Omental fat pad (tissue), 3 donors: ENCODE measurements at regions not wholly inside any gene's neighbourhood (a gene's known extent, or its start where the extent isn't known, plus 50 kb on each side); places are given as distances from the start of the nearest gene placed in this dataset.

ENCODE experiments used
- ATAC-seq: fragments of 150-250 bp; one replicate; pipeline ENCODE4 v1.9.1; 2016; ENCODE audit warnings: mild to moderate bottlenecking, moderate library complexity; ENCODE audit not compliant: low FRiP score
- DNase-seq: peaks from one replicate; pipeline ENCODE4 v3.0.0-alpha.2; 2019; ENCODE audit warnings: low spot score
- CTCF ChIP-seq, 3 donors: fragments of 450-650 bp; IDR thresholded peaks; one replicate each; pipeline ENCODE4 v1.5.1; 2016 to 2017; ENCODE audit warnings: antibody characterized with exemption in 3 of 3, mild to moderate bottlenecking in 3 of 3, moderate library complexity in 2 of 3

GRCh38 chr7:86980223-86980622 lies 79.2 kb downstream of the ELAPOR2 start:
- DNase-seq (no peak), ATAC-seq (no peak)
- TF ChIP-seq CTCF (IDR thresholded peaks at IDR 0.05) = no peak

- TF ChIP-seq CTCF (IDR thresholded peaks at IDR 0.05) = no peak
- no peak for ATAC-seq
- no peak for DNase-seq
These were observed 80.5 kb downstream of the ELAPOR2 start for GRCh38 chr7:86978808-86979506.

- ATAC-seq = no peak
- no peak for DNase-seq
- no peak for TF ChIP-seq CTCF (IDR thresholded peaks at IDR 0.05)
These were observed 82.5 kb downstream of the ELAPOR2 start for GRCh38 chr7:86976958-86977357.

- TF ChIP-seq CTCF (IDR thresholded peaks at IDR 0.05) = no peak
- DNase-seq (no peak), ATAC-seq (no peak)
These were observed 83.5 kb downstream of the ELAPOR2 start for GRCh38 chr7:86975914-86976313.

GRCh38 chr7:86975449-86975848 lies 84.0 kb downstream of the ELAPOR2 start:
- no peak for TF ChIP-seq CTCF (IDR thresholded peaks at IDR 0.05)
- no peak for ATAC-seq
- no peak for DNase-seq

- no peak for TF ChIP-seq CTCF (IDR thresholded peaks at IDR 0.05)
- DNase-seq (no peak), ATAC-seq (no peak)
These were observed 87.4 kb downstream of the ELAPOR2 start for GRCh38 chr7:86972072-86972471.

GRCh38 chr7:86970986-86971385 lies 88.5 kb downstream of the ELAPOR2 start:
- TF ChIP-seq CTCF (IDR thresholded peaks at IDR 0.05) = no peak
- ATAC-seq = no peak

More at GRCh38 chr7:86970986-86971385, 88.5 kb downstream of the ELAPOR2 start:
- no peak for DNase-seq
